ENCODE measurements at regions not wholly inside any gene's neighbourhood (a gene's known extent, or its start where the extent isn't known, plus 50 kb on each side); places are given as distances from the start of the nearest gene placed in this dataset.

DNA sequence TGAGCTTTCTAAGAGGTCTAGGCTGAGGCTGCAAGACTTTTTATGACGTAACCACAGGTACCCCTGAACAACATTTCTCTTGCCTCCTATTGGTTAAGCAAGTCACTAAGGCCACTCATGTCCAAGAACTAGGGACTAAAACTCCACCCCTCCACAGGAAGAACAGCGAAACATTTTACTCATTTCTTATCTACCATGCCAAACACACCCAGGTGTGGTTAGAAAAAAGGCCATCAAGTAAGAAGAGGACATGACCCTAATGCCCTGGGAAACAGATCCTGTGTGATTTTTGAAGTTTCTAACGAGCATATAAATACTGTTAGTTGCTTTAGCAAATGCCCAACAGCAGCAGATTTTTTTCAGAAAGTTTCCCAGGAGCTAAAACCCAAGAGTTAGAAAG is 282.4 kb upstream of the DYNLRB2 start:
- H3K4me1 Mint-ChIP-seq (ENCODE audit: low read depth): no peaks in the 10 kb centered on the region
- H3K27me3 Mint-ChIP-seq: peaks cover 11% of the 10 kb centered on the region
- H3K4me3 Mint-ChIP-seq: no peak overlapping the region
- H3K4me1 ChIP-seq (ENCODE audit: insufficient read depth, low read length): no peaks in the 10 kb centered on the region
- ATAC-seq (ENCODE audit: poor library complexity) (no peak), DNase-seq (no peak)
- no peaks in the 10 kb centered on the region for H3K36me3 ChIP-seq (ENCODE audit: insufficient read depth, low read length)
- CTCF ChIA-PET: no interaction called here
- H3K4me3 ChIP-seq (ENCODE audit: low read length): no peak overlapping the region
- POLR2A ChIA-PET: no interaction called here
- intact Hi-C loops (cut with DNase I, micrococcal nuclease): no loop called here
- peaks cover 2 to 8% of the 10 kb centered on the region in 2 experiments for H3K27me3 ChIP-seq (ENCODE audit: control insufficient read depth in 1 of 2, insufficient read depth in 2 of 2, low read length in 2 of 2)
- no peaks in the 10 kb centered on the region for H3K9me3 Mint-ChIP-seq
- no peaks in the 10 kb centered on the region for H3K9me3 ChIP-seq (ENCODE audit: control insufficient read depth in 1 of 2, insufficient read depth in 1 of 2, low read length in 2 of 2)
- no peaks in the 10 kb centered on the region for H3K36me3 Mint-ChIP-seq (ENCODE audit: low read depth)
- TF ChIP-seq CTCF (IDR thresholded peaks at IDR 0.05): no peak
- no peak overlapping the region for H3K27ac ChIP-seq (ENCODE audit: low read depth in 1 of 2, low read length in 2 of 2)
- H3K27ac Mint-ChIP-seq: no peak overlapping the region

GRCh38 chr16:80254970-80255369 is 285.8 kb upstream of the DYNLRB2 start:
- intact Hi-C loops (cut with DNase I, micrococcal nuclease): no loop called here
- Mint-ChIP-seq H3K9me3 (no peaks in the 10 kb centered on the region), H3K36me3 (ENCODE audit: low read depth) (no peaks in the 10 kb centered on the region), H3K4me3 (no peak overlapping the region), H3K4me1 (ENCODE audit: low read depth) (no peaks in the 10 kb centered on the region), H3K27ac (no peak overlapping the region), H3K27me3 (peaks cover 9% of the 10 kb centered on the region)
- H3K36me3 ChIP-seq (ENCODE audit: insufficient read depth, low read length): no peaks in the 10 kb centered on the region
- ChIA-PET POLR2A (no interaction called here), CTCF (no interaction called here)
- peaks cover 0 to 8% of the 10 kb centered on the region in 2 experiments for H3K27me3 ChIP-seq (ENCODE audit: control insufficient read depth in 1 of 2, insufficient read depth in 2 of 2, low read length in 2 of 2)
- H3K9me3 ChIP-seq (ENCODE audit: control insufficient read depth in 1 of 2, insufficient read depth in 1 of 2, low read length in 2 of 2): no peaks in the 10 kb centered on the region
- H3K4me1 ChIP-seq (ENCODE audit: insufficient read depth, low read length): no peaks in the 10 kb centered on the region
- no peak for TF ChIP-seq CTCF (IDR thresholded peaks at IDR 0.05)
- no peak overlapping the region for H3K27ac ChIP-seq (ENCODE audit: low read depth in 1 of 2, low read length in 2 of 2)
- no peak overlapping the region for H3K4me3 ChIP-seq (ENCODE audit: low read length)
- DNase-seq (no peak), ATAC-seq (ENCODE audit: poor library complexity) (no peak)

DNA sequence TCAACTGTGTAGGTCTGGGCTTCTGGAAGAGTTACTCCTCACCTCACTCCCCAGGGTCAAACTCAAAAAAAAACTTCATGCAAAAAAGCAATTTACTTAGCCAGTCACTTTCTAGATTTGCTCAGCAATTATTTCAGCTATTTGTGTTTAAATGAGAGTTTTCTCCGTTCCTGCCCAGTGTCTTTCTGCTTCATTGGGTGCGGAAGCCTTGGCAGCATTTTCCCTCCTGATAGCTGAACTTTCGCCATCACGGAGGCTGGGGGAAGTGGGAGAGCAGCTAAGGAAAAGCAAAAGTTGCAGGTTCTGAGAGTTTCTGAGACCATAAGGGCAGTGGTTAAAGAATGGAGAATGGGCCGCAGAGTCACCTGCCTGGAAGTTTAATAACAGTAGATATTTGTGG is 287.1 kb upstream of the DYNLRB2 start:
- Mint-ChIP-seq H3K27ac (no peak overlapping the region), H3K9me3 (no peaks in the 10 kb centered on the region), H3K27me3 (peaks cover 9% of the 10 kb centered on the region), H3K4me1 (ENCODE audit: low read depth) (no peaks in the 10 kb centered on the region), H3K4me3 (no peak overlapping the region), H3K36me3 (ENCODE audit: low read depth) (no peaks in the 10 kb centered on the region)
- TF ChIP-seq CTCF (IDR thresholded peaks at IDR 0.05): no peak
- Histone ChIP-seq H3K4me3 (ENCODE audit: low read length) (no peak overlapping the region), H3K27ac (ENCODE audit: low read depth in 1 of 2, low read length in 2 of 2) (no peak overlapping the region), H3K27me3 (ENCODE audit: control insufficient read depth in 1 of 2, insufficient read depth in 2 of 2, low read length in 2 of 2) (peaks cover 0 to 8% of the 10 kb centered on the region in 2 experiments), H3K9me3 (ENCODE audit: control insufficient read depth in 1 of 2, insufficient read depth in 1 of 2, low read length in 2 of 2) (no peaks in the 10 kb centered on the region), H3K36me3 (ENCODE audit: insufficient read depth, low read length) (no peaks in the 10 kb centered on the region), H3K4me1 (ENCODE audit: insufficient read depth, low read length) (no peaks in the 10 kb centered on the region)
- no peak for DNase-seq
- ATAC-seq (ENCODE audit: poor library complexity): no peak
- intact Hi-C loops (cut with DNase I, micrococcal nuclease): no loop called here
- ChIA-PET CTCF (no interaction called here), POLR2A (no interaction called here)

All from CD4-positive, alpha-beta T cell (primary cell).